OCI-LY7 (cell line): ENCODE measurements at regions not wholly inside any gene's neighbourhood (a gene's known extent, or its start where the extent isn't known, plus 50 kb on each side); places are given as distances from the start of the nearest gene placed in this dataset.

Experiments
- BruUV-seq: library from RNA; stranded (reverse); fragments of 400-500 nt; replicated peaks from 2 replicates; lab custom pipeline; 2021; lab: Mats Ljungman, UMichigan
- CTCF ChIA-PET: fragments of 300-600 bp; sonication (Branson Sonifier 250); formaldehyde crosslinking; loops from one replicate; lab custom pipeline; 2022; ENCODE audit warnings: antibody characterized with exemption; ENCODE audit not compliant: unreplicated experiment; lab: Charles Lee
- POLR2A ChIA-PET: fragments of 300-600 bp; sonication (Branson Sonifier 250); formaldehyde crosslinking; loops from one replicate; lab custom pipeline; 2022; ENCODE audit warnings: antibody characterized with exemption; lab: Charles Lee
- DNase-seq: peaks from one replicate; pipeline ENCODE4 v3.0.0-alpha.2; 2015; ENCODE audit warnings: low spot score
- H2AFZ ChIP-seq: fragments of 200-600 bp; sonication (generic), shearing (Covaris generic); 2 replicates; pipeline ENCODE4 v1.6.1; 2014; ENCODE audit warnings: mild to moderate bottlenecking, antibody characterized with exemption, low read length, moderate library complexity
- H3K27ac ChIP-seq: fragments of 200-600 bp; sonication (generic); 2 replicates; pipeline ENCODE4 v1.5.1; 2014; ENCODE audit warnings: mixed run types, low read depth, mild to moderate bottlenecking, moderate library complexity, low read length, inconsistent platforms; ENCODE audit not compliant: poor library complexity, severe bottlenecking
- H3K36me3 ChIP-seq: fragments of 200-600 bp; sonication (generic); 2 replicates; pipeline ENCODE4 v1.6.1; 2014; ENCODE audit warnings: mild to moderate bottlenecking, antibody characterized with exemption, low read length, moderate library complexity, mixed read lengths; ENCODE audit not compliant: insufficient read depth
- H3K4me1 ChIP-seq: fragments of 200-600 bp; sonication (generic); 2 replicates; pipeline ENCODE4 v1.5.1; 2014; ENCODE audit warnings: mild to moderate bottlenecking, low read length; ENCODE audit not compliant: insufficient read depth, poor library complexity, severe bottlenecking
- H3K4me2 ChIP-seq: fragments of 200-600 bp; sonication (generic); 2 replicates; pipeline ENCODE4 v1.6.1; 2014; ENCODE audit warnings: mild to moderate bottlenecking, low read length
- H3K4me3 ChIP-seq: fragments of 200-600 bp; sonication (generic); 2 replicates; pipeline ENCODE4 v1.5.1; 2014; ENCODE audit warnings: mild to moderate bottlenecking, low read depth, low read length; ENCODE audit not compliant: poor library complexity, severe bottlenecking
- H3K79me2 ChIP-seq: fragments of 200-600 bp; sonication (generic); 2 replicates; pipeline ENCODE4 v1.6.1; 2016; ENCODE audit warnings: low read depth, mild to moderate bottlenecking, low read length, moderate library complexity, mixed read lengths; ENCODE audit not compliant: insufficient read depth
- H3K9me2 ChIP-seq: fragments of 200-600 bp; sonication (generic); 2 replicates; pipeline ENCODE4 v1.6.1; 2016; ENCODE audit warnings: mild to moderate bottlenecking, low read length, mixed read lengths; ENCODE audit not compliant: insufficient read depth
- H3K9me3 ChIP-seq: fragments of 200-600 bp; sonication (generic); 2 replicates; pipeline ENCODE4 v1.6.1; 2014; ENCODE audit warnings: mild to moderate bottlenecking, mixed run types, low read length, mixed read lengths
- H4K20me1 ChIP-seq: fragments of 200-600 bp; sonication (generic); 2 replicates; pipeline ENCODE4 v1.6.1; 2014; ENCODE audit warnings: mild to moderate bottlenecking, antibody characterized with exemption, low read length, moderate library complexity, mixed read lengths; ENCODE audit not compliant: insufficient read depth
- CTCF ChIP-seq: fragments of 200-600 bp; sonication (generic); conservative IDR thresholded peaks from 2 replicates; pipeline ENCODE4 v1.5.1; 2014; ENCODE audit warnings: mild to moderate bottlenecking, antibody characterized with exemption, low read length, moderate library complexity, mixed read lengths
- EZH2phosphoT487 ChIP-seq: fragments of 200-600 bp; sonication (generic); IDR thresholded peaks from 2 replicates; pipeline ENCODE4 v1.6.1; 2018; ENCODE audit warnings: low read depth, borderline replicate concordance, mild to moderate bottlenecking, mixed run types, antibody characterized with exemption, low read length, moderate library complexity, mixed read lengths
- intact Hi-C: fragments of 100-400 bp; cut with micrococcal nuclease; formaldehyde crosslinking; loops from one replicate; pipeline ENCODE4 v1.10.0; 2022; ENCODE audit not compliant: unreplicated experiment

- Histone ChIP-seq H3K79me2 (no peaks in the 10 kb centered on the region), H2AFZ (no peak overlapping the region), H3K4me3 (no peak overlapping the region), H3K9me2 (no peaks in the 10 kb centered on the region), H3K9me3 (no peaks in the 10 kb centered on the region), H4K20me1 (no peaks in the 10 kb centered on the region), H3K4me2 (no peak overlapping the region), H3K4me1 (no peaks in the 10 kb centered on the region), H3K36me3 (no peaks in the 10 kb centered on the region), H3K27ac (no peak overlapping the region)
- POLR2A ChIA-PET = interaction anchor here (0.6 kb wide), 1 partner anchor 93 kb away, joined by 5 read pairs; no protein-coding TSS in a partner anchor
- CTCF ChIA-PET = no interaction called here
- no TSS peak for BruUV-seq
- no peak for TF ChIP-seq EZH2phosphoT487
- no peak for TF ChIP-seq CTCF
- DNase-seq = no peak
- intact Hi-C loops = no loop called here
Measured at GRCh38 chr2:104402825-104403224, 451.1 kb upstream of the POU3F3 start.

- Histone ChIP-seq H3K27ac (no peak overlapping the region), H3K4me3 (no peak overlapping the region), H3K9me3 (no peaks in the 10 kb centered on the region), H3K4me1 (no peaks in the 10 kb centered on the region), H3K36me3 (no peaks in the 10 kb centered on the region), H3K4me2 (no peak overlapping the region), H3K9me2 (no peaks in the 10 kb centered on the region), H3K79me2 (no peaks in the 10 kb centered on the region), H2AFZ (no peak overlapping the region), H4K20me1 (no peaks in the 10 kb centered on the region)
- BruUV-seq = no TSS peak
- CTCF ChIA-PET = no interaction called here
- POLR2A ChIA-PET = no interaction called here
- TF ChIP-seq CTCF = no peak
- no peak for TF ChIP-seq EZH2phosphoT487
- DNase-seq = no peak
- intact Hi-C loops = no loop called here
Measured at GRCh38 chr2:104404526-104404925, 449.4 kb upstream of the POU3F3 start.

GRCh38 chr2:104405623-104406022 is 448.3 kb upstream of the POU3F3 start:
- ChIA-PET CTCF (no interaction called here), POLR2A (no interaction called here)
- Histone ChIP-seq H3K9me2 (no peaks in the 10 kb centered on the region), H2AFZ (no peak overlapping the region), H3K9me3 (no peaks in the 10 kb centered on the region), H3K36me3 (no peaks in the 10 kb centered on the region), H3K79me2 (no peaks in the 10 kb centered on the region), H3K27ac (no peak overlapping the region), H3K4me2 (no peak overlapping the region), H3K4me1 (no peaks in the 10 kb centered on the region), H3K4me3 (no peak overlapping the region), H4K20me1 (no peaks in the 10 kb centered on the region)
- intact Hi-C loops = no loop called here
- no TSS peak for BruUV-seq
- no peak for DNase-seq
- no peak for TF ChIP-seq EZH2phosphoT487
- no peak for TF ChIP-seq CTCF
